Mucosa of gallbladder (tissue), 1 donor: ENCODE measurements at regions not wholly inside any gene's neighbourhood (a gene's known extent, or its start where the extent isn't known, plus 50 kb on each side); places are given as distances from the start of the nearest gene placed in this dataset.

Source experiments
- DNase-seq: peaks from one replicate; pipeline ENCODE4 v3.0.0-alpha.2; 2020; ENCODE audit warnings: low spot score
- donor health status: DM: no; HTN: no; CAD: no.

GRCh38 chr1:222290866-222291265 lies 257.0 kb downstream of the HHIPL2 start:
- DNase-seq: no peak

- peak; percentile 50 for DNase-seq
Measured at GRCh38 chr1:222288053-222288452, 259.9 kb downstream of the HHIPL2 start.

DNA sequence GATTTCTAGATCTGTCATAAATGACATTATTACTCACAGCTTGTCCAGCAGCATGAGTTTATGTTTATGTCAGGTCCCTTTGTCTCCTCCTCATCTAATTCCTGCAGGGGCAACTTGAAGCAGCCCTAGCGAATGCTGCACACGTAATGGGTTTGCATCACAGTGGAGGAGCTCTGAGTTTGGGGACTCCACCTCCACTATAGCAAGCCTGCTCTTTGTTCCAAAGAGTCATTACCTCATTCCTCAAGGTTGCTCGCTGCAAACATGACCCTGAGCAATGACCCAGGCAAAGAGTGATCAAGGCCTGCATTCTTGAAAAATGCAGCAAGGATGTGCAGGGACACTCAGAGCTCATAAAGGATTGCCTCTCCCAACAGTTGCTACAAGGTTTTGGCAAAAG lies 261.9 kb downstream of the HHIPL2 start:
- peak; percentile 32 for DNase-seq

DNA sequence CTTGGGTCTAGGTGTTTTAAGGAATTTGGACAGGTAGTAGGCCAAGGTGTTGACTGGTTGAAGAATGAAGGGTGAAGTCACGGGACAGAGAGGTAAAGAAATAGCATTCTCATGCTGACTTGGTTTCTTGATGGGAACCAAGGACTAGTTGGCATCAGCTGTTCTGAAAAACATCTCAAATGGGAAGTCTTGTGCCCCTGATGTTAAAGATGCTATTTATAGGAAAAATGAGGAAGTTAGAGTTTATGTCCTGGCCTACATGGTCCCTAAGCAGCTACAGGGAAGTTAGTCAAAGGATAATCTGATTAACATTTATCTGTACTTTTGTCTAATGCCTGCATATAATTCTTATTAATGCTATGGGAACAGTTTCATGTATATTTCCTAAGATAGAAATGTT lies 262.4 kb downstream of the HHIPL2 start:
- no peak for DNase-seq

DNA sequence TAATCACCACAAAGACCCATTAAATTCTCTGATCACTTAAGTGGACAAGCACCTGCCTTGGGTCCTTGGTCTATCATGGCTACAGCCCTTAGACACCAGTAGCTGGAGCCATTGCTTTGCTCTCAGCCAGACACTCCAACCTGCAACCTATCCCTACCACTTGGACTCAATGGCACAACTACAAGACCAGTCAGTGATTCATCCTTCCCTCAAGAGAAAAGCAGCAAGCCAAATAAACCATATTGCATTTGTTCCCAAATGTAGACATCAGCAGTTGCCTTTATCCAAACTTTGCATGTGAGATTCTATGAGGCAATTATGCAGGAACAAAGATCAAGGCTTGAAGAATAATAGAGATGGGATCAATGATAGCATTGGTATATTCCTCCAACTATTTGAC lies 263.4 kb downstream of the HHIPL2 start:
- no peak for DNase-seq

GRCh38 chr1:222283147-222283768 lies 264.6 kb downstream of the HHIPL2 start:
- no peak for DNase-seq

DNA sequence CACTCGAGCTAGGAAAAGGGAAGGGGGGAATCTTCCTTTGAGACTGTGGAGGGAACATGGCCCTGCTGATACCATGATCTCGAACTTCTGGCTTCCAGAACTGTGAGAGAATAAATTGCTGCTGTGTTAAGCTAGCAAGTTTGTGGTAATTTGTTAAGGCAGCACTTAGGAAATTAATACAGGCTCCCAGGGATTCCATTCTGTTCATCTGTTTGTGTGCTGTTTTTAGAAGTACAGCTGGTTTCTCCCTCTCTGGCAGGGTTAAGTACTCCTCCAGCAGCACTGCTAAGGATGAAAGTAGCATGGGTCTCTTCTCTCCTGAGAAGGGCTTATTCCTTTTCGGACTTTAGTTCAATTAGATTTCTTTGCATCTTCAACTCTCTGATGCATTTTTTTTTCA lies 268.3 kb downstream of the HHIPL2 start:
- no peak for DNase-seq

DNA sequence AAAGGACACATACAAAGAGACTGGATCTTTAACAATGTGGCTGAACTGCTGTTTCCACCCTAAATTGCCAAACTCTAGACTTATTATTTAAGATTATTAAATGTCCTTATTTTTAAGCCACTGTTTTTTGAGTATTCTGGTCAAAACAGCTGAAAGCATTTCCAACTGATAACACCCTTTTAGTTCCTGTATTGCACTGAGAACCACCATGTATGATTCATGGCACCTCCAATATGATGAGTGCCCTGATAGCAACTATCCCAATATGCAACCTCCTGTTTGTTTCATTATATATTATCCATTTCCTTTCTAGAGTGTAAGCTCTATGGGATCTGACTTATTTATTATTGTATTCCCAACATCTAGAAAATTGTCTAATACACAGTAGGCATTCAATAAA lies 269.4 kb downstream of the HHIPL2 start:
- no peak for DNase-seq

GRCh38 chr1:222275729-222276465 lies 272.0 kb downstream of the HHIPL2 start:
- DNase-seq: no peak

- no peak for DNase-seq
Measured at GRCh38 chr1:222275001-222275728, 272.7 kb downstream of the HHIPL2 start.

- DNase-seq: no peak
Measured at GRCh38 chr1:222266223-222267196, 281.4 kb downstream of the HHIPL2 start.

GRCh38 chr1:222263791-222264190 lies 284.1 kb downstream of the HHIPL2 start:
- no peak for DNase-seq

DNA sequence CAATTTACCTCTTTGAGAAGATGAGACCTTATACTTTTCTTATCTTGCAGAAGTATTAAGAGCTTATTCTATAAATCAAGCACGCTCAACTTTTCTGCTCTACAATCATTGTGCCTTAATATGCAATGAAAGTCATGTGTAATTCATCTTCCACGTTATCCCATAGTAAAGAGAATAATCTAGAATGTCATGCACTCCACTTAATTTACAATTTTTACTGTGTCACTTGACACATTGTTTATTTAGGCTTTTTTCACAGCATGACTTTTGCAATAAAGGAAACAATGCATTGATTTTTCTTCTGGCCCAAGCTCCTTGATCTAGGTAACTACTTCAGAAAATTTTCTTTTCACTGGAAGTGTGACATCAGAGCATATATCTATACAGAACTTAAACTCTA lies 290.9 kb downstream of the HHIPL2 start:
- DNase-seq: no peak

- no peak for DNase-seq
Measured at GRCh38 chr1:222256058-222256457, 291.8 kb downstream of the HHIPL2 start.

- DNase-seq: no peak
Measured at GRCh38 chr1:222252788-222253187, 295.1 kb downstream of the HHIPL2 start.

- DNase-seq: no peak
Measured at GRCh38 chr1:222251847-222252246, 296.1 kb downstream of the HHIPL2 start.

DNA sequence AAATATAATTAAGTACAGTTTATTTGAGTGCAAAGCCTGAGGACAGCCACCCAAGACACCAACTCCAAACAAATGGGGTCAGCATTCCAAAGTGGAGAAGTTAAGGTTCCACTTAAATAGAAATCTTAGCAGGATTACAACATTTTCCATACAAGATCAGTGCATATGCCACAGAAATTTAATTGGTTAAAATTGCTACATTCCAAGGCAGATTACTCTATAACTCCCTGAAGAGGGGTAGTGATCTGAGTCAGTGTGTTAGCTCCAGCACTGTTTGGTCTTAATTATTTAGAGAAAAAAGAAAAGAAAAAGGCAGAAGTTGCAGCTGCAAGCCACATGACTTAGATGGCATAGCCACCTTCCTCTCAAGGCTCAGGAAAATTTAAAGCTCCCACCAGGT lies 297.5 kb downstream of the HHIPL2 start:
- no peak for DNase-seq

GRCh38 chr1:222247811-222248310 lies 300.0 kb downstream of the HHIPL2 start:
- DNase-seq: no peak

- no peak for DNase-seq
Measured at GRCh38 chr1:222247081-222247480, 300.8 kb downstream of the HHIPL2 start.

GRCh38 chr1:222243902-222244301 lies 304.0 kb downstream of the HHIPL2 start:
- DNase-seq: no peak

- DNase-seq: no peak
Measured at GRCh38 chr1:222242492-222242891, 305.4 kb downstream of the HHIPL2 start.

GRCh38 chr1:222241410-222241809 lies 306.5 kb downstream of the HHIPL2 start:
- no peak for DNase-seq
